DMS79 treated with DMSO at 0.1 percent for 48 hours (cell line): ENCODE measurements at regions not wholly inside any gene's neighbourhood (a gene's known extent, or its start where the extent isn't known, plus 50 kb on each side); places are given as distances from the start of the nearest gene placed in this dataset.
A peak's percentile ranks its signal among the peaks of the same experiment; 100 is the strongest.
"Not testable (repeated sequence)": the region's sequence is repeated elsewhere in the genome, so short reads cannot be mapped to it uniquely, and the experiment has no call there.

Experiments used
- DNase-seq: peaks from one replicate; lab custom pipeline; 2025; lab: John Stamatoyannopoulos, UW

GRCh38 chr3:194884649-194885315 lies 199.1 kb downstream of the FAM43A start:
- no peak for DNase-seq

GRCh38 chr3:194885766-194886165 lies 200.1 kb downstream of the FAM43A start:
- DNase-seq = no peak

GRCh38 chr3:194886836-194887235 lies 201.2 kb downstream of the FAM43A start:
- DNase-seq = no peak

- DNase-seq = not testable (repeated sequence)
Measured at GRCh38 chr3:194888062-194888461, 202.4 kb downstream of the FAM43A start.

- DNase-seq = no peak
Measured at GRCh38 chr3:194888916-194889315, 203.2 kb downstream of the FAM43A start.

- no peak for DNase-seq
Measured at GRCh38 chr3:194890091-194890490, 204.4 kb downstream of the FAM43A start.

GRCh38 chr3:194893121-194893987 lies 207.7 kb downstream of the FAM43A start:
- DNase-seq = no peak

- DNase-seq = no peak
Measured at GRCh38 chr3:194894538-194894937, 208.9 kb downstream of the FAM43A start.

GRCh38 chr3:194900854-194901522 lies 215.3 kb downstream of the FAM43A start:
- DNase-seq = no peak

- DNase-seq = not testable (repeated sequence)
Measured at GRCh38 chr3:194903447-194903846, 217.8 kb downstream of the FAM43A start.

- not testable (repeated sequence) for DNase-seq
Measured at GRCh38 chr3:194904999-194905398, 219.3 kb downstream of the FAM43A start.

- peak; percentile 89 for DNase-seq
Measured at GRCh38 chr3:194905696-194906095, 220.0 kb downstream of the FAM43A start.

- no peak for DNase-seq
Measured at GRCh38 chr3:194906229-194906629, 220.5 kb downstream of the FAM43A start.

- DNase-seq = no peak
Measured at GRCh38 chr3:194906970-194907629, 221.4 kb downstream of the FAM43A start.

- DNase-seq = no peak
Measured at GRCh38 chr3:194907811-194908210, 222.1 kb downstream of the FAM43A start.

GRCh38 chr3:194908496-194908895 lies 222.8 kb downstream of the FAM43A start:
- no peak for DNase-seq

GRCh38 chr3:194908972-194909371 lies 223.3 kb downstream of the FAM43A start:
- no peak for DNase-seq

GRCh38 chr3:194910414-194910984 lies 224.8 kb downstream of the FAM43A start:
- no peak for DNase-seq

GRCh38 chr3:194913316-194913715 lies 227.6 kb downstream of the FAM43A start:
- no peak for DNase-seq

GRCh38 chr3:194924889-194925288 lies 239.2 kb downstream of the FAM43A start:
- DNase-seq = not testable (repeated sequence)

GRCh38 chr3:194925614-194926013 lies 239.9 kb downstream of the FAM43A start:
- no peak for DNase-seq

- no peak for DNase-seq
Measured at GRCh38 chr3:194928227-194928626, 242.5 kb downstream of the FAM43A start.
